K562 (cell line): ENCODE measurements at regions not wholly inside any gene's neighbourhood (a gene's known extent, or its start where the extent isn't known, plus 50 kb on each side); places are given as distances from the start of the nearest gene placed in this dataset.

ENCODE experiments used
- ATAC-seq: fragments of 200-7000 bp; cut with Tn5 transposase; 3 replicates; pipeline ENCODE4 v1.9.1; 2020; ENCODE audit warnings: moderate library complexity
- BruUV-seq: library from RNA; stranded (reverse); fragments of 400-500 nt; replicated peaks from 2 replicates; lab custom pipeline; 2021; lab: Mats Ljungman, UMichigan
- CTCF ChIA-PET: fragments of 300-600 bp; formaldehyde crosslinking; extraction: SDS; loops from one replicate; lab custom pipeline; 2021; ENCODE audit warnings: low intra/inter-chr PET ratio; lab: Yijun Ruan, JAX
- POLR2A ChIA-PET: fragments of 300-600, 350-650 bp; sonication (Branson Sonifier 250); formaldehyde crosslinking; extraction: SDS; loops from one replicate; lab custom pipeline; 2021; ENCODE audit warnings: antibody characterized with exemption, inconsistent platforms; lab: Yijun Ruan, JAX
- DNase-seq, 4 experiments: peaks; one replicate each; pipeline versions ENCODE4 v3.0.0 to v3.0.0-alpha.2; 2011 to 2018; ENCODE audit warnings: low spot score in 3 of 4, mixed read lengths in 3 of 4; ENCODE audit errors: extremely low read depth in 1 of 4
- FAIRE-seq: peaks from 2 replicates; lab custom pipeline; 2011; peaks lifted over from hg19 to GRCh38; lab: Jason Lieb, UNC
- H2AFZ ChIP-seq: 2 replicates; pipeline ENCODE4 v1.6.0; 2011; ENCODE audit warnings: low read depth, low read length, control low read depth, inconsistent platforms
- H3K27ac ChIP-seq: fragments of 200-600 bp; 3 replicates; pipeline ENCODE4 v1.8.0; 2011; ENCODE audit warnings: low read depth, mild to moderate bottlenecking, control low read depth, inconsistent platforms, low read length, moderate library complexity, mixed read lengths; ENCODE audit errors: extremely low read depth
- H3K27me3 ChIP-seq, 2 experiments: fragments of 300-600 bp in 1 of 2; 2 replicates in 1 of 2; 3 replicates in 1 of 2; pipeline versions ENCODE4 v1.6.0 to v1.8.0; 2011; ENCODE audit warnings: inconsistent platforms in 2 of 2, low read length in 2 of 2, mild to moderate bottlenecking in 1 of 2, mixed read lengths in 1 of 2, moderate library complexity in 1 of 2; ENCODE audit not compliant: control insufficient read depth in 2 of 2, insufficient read depth in 2 of 2
- H3K36me3 ChIP-seq: fragments of 300-600 bp; 3 replicates; pipeline ENCODE4 v1.8.0; 2011; ENCODE audit warnings: mild to moderate bottlenecking, low read length, inconsistent platforms; ENCODE audit not compliant: control insufficient read depth, insufficient read depth
- H3K4me1 ChIP-seq, 2 experiments: fragments of 200-600 bp in 1 of 2; replicated peaks in 1 of 2; 2 replicates in 1 of 2; 3 replicates in 1 of 2; pipeline versions ENCODE4 v1.5.1 to v1.8.0; 2011; ENCODE audit warnings: inconsistent platforms in 2 of 2, low read length in 2 of 2, mild to moderate bottlenecking in 1 of 2, mixed read lengths in 1 of 2, moderate library complexity in 1 of 2; ENCODE audit not compliant: control insufficient read depth in 2 of 2, insufficient read depth in 2 of 2
- H3K4me2 ChIP-seq: 2 replicates; pipeline ENCODE4 v1.6.1; 2011; ENCODE audit warnings: low read length, control low read depth, inconsistent platforms, mixed read lengths; ENCODE audit not compliant: insufficient read depth
- H3K4me3 ChIP-seq: fragments of 200-600 bp; sonication (generic), shearing (Covaris generic); 2 replicates; pipeline ENCODE4 v1.5.1; 2016; ENCODE audit warnings: control low read depth, inconsistent platforms
- H3K79me2 ChIP-seq: fragments of 200-600 bp; 3 replicates; pipeline ENCODE4 v1.8.0; 2011; ENCODE audit warnings: low read length, inconsistent platforms; ENCODE audit not compliant: control insufficient read depth, insufficient read depth
- H3K9ac ChIP-seq, 2 experiments: 2 replicates each; pipeline versions ENCODE4 v1.6.0 to v1.6.1; 2011; ENCODE audit warnings: low read depth in 2 of 2, low read length in 2 of 2, control low read depth in 1 of 2, inconsistent platforms in 1 of 2, mild to moderate bottlenecking in 1 of 2, mixed read lengths in 1 of 2; ENCODE audit not compliant: insufficient read depth in 1 of 2
- H3K9me1 ChIP-seq: one replicate; pipeline ENCODE4 v1.6.0; 2011; ENCODE audit warnings: inconsistent platforms, mild to moderate bottlenecking, low read length, moderate library complexity; ENCODE audit not compliant: control insufficient read depth, insufficient read depth
- H3K9me3 ChIP-seq: replicated peaks from 2 replicates; pipeline ENCODE4 v1.5.1; 2011; ENCODE audit warnings: low read depth, low read length, inconsistent platforms; ENCODE audit not compliant: control insufficient read depth, insufficient read depth
- H4K20me1 ChIP-seq: replicated peaks from 2 replicates; pipeline ENCODE4 v1.6.1; 2011; ENCODE audit warnings: low read length, inconsistent platforms, mixed read lengths; ENCODE audit not compliant: control insufficient read depth, insufficient read depth
- CREBBP ChIP-seq: IDR thresholded peaks from one replicate; pipeline ENCODE4 v1.6.1; 2012; ENCODE audit warnings: low read depth, mild to moderate bottlenecking, control low read depth, inconsistent platforms, low read length
- E2F1 ChIP-seq: sonication (generic); formaldehyde crosslinking; IDR thresholded peaks from 2 replicates; pipeline ENCODE4 v1.8.1; 2023; ENCODE audit warnings: mild to moderate bottlenecking, missing genetic modification reagents, moderate library complexity
- HDAC8 ChIP-seq: fragments of 450-650 bp; IDR thresholded peaks from 2 replicates; pipeline ENCODE4 v1.6.1; 2016; ENCODE audit warnings: mild to moderate bottlenecking, missing genetic modification characterization, moderate library complexity, missing compliant biosample characterization
- KAT7 ChIP-seq: sonication (generic); formaldehyde crosslinking; IDR thresholded peaks from 2 replicates; pipeline ENCODE4 v1.8.0; 2022; ENCODE audit warnings: missing genetic modification reagents, mild to moderate bottlenecking, borderline replicate concordance
- KDM5B ChIP-seq: fragments of 200-600 bp; sonication (generic); IDR thresholded peaks from 2 replicates; pipeline ENCODE4 v1.6.1; 2012; ENCODE audit warnings: low read depth, mild to moderate bottlenecking, moderate library complexity, low read length, control low read depth, inconsistent platforms; ENCODE audit not compliant: insufficient replicate concordance
- NBN ChIP-seq: fragments of 450-650 bp; IDR thresholded peaks from 2 replicates; pipeline ENCODE4 v1.6.1; 2016; ENCODE audit warnings: low read depth, mild to moderate bottlenecking
- NCOA2 ChIP-seq, 2 experiments: fragments of 450-650 bp; IDR thresholded peaks; 2 replicates each; pipeline ENCODE4 v1.6.1; 2018; ENCODE audit warnings: mild to moderate bottlenecking in 2 of 2, moderate library complexity in 1 of 2; ENCODE audit not compliant: partially characterized antibody in 2 of 2
- NR2F6 ChIP-seq: fragments of 450-650 bp; formaldehyde crosslinking; IDR thresholded peaks from 2 replicates; pipeline ENCODE4 v1.4.0; 2020; ENCODE audit warnings: mild to moderate bottlenecking
- POLR2H ChIP-seq: IDR thresholded peaks from 2 replicates; pipeline ENCODE4 v1.6.1; 2016; ENCODE audit warnings: missing genetic modification characterization, low read depth, mild to moderate bottlenecking, control low read depth, missing compliant biosample characterization, moderate library complexity
- PTTG1 ChIP-seq: fragments of 450-650 bp; IDR thresholded peaks from 2 replicates; pipeline ENCODE4 v1.6.1; 2016; ENCODE audit warnings: low read depth, mild to moderate bottlenecking, missing genetic modification characterization, missing compliant biosample characterization
- PYGO2 ChIP-seq: fragments of 450-650 bp; IDR thresholded peaks from 2 replicates; pipeline ENCODE4 v1.6.1; 2016; ENCODE audit warnings: mild to moderate bottlenecking, missing genetic modification characterization, moderate library complexity, missing compliant biosample characterization
- RB1 ChIP-seq: fragments of 450-650 bp; IDR thresholded peaks from 2 replicates; pipeline ENCODE4 v1.6.1; 2017; ENCODE audit warnings: low read depth, mild to moderate bottlenecking
- SAFB ChIP-seq: fragments of 200-400 bp; formaldehyde crosslinking; IDR thresholded peaks from 2 replicates; pipeline ENCODE4 v1.6.1; 2017; ENCODE audit warnings: low read depth, low read length, borderline replicate concordance
- XRCC4 ChIP-seq: IDR thresholded peaks from one replicate; pipeline ENCODE4 v1.6.1; 2011; ENCODE audit not compliant: insufficient read depth, insufficient read length; ENCODE audit errors: extremely low read depth
- ZNF445 ChIP-seq: fragments of 250-450 bp; sonication (Bioruptor Pico); IDR thresholded peaks from 2 replicates; pipeline ENCODE4 v1.4.0; 2020; ENCODE audit warnings: low read depth, mild to moderate bottlenecking, moderate library complexity
- ZNF76 ChIP-seq: fragments of 250-450 bp; sonication (Bioruptor Pico); IDR thresholded peaks from 2 replicates; pipeline ENCODE4 v1.4.0; 2020; ENCODE audit warnings: mild to moderate bottlenecking, moderate library complexity, borderline replicate concordance
- WGBS: fragments of 100-300 bp; shearing (Covaris generic); methylation state at CpG from one replicate; pipeline ENCODE4 v1.1.6; 2016; ENCODE audit warnings: low coverage, mixed read lengths; ENCODE audit not compliant: insufficient coverage; ENCODE audit errors: missing lambda C conversion rate; 5-methylcytosine and 5-hydroxymethylcytosine counted together
- in situ Hi-C: fragments of 300-500 bp; cut with MboI; formaldehyde crosslinking; loops from 4 replicates; pipeline ENCODE4 v1.15.0; 2018; ENCODE audit warnings: inconsistent platforms, mixed read lengths
- intact Hi-C: fragments of 100-400 bp; cut with micrococcal nuclease; formaldehyde crosslinking; loops from 2 replicates; pipeline ENCODE4 v1.14.2; 2022
- TF ChIP-seq, protein P1 (sequence below), 2 experiments: IDR thresholded peaks; 2 replicates each; pipeline ENCODE4 v1.6.1; 2011; ENCODE audit warnings: borderline replicate concordance in 1 of 2, control low read depth in 1 of 2, low read depth in 1 of 2, low read length in 1 of 2, mild to moderate bottlenecking in 1 of 2, mixed read lengths in 1 of 2, moderate library complexity in 1 of 2; ENCODE audit not compliant: insufficient read depth in 1 of 2, insufficient read length in 1 of 2, poor library complexity in 1 of 2, severe bottlenecking in 1 of 2; ENCODE audit errors: extremely low read depth in 1 of 2
- TF ChIP-seq, protein P2 (sequence below): fragments of 250-450 bp; sonication (Bioruptor Pico); IDR thresholded peaks from 2 replicates; pipeline ENCODE4 v1.8.0; 2022; ENCODE audit warnings: inconsistent platforms

- Histone ChIP-seq H3K36me3 (no peaks in the 10 kb centered on the region), H3K9me1 (no peaks in the 10 kb centered on the region), H3K4me1 (no peaks in the 10 kb centered on the region), H2AFZ (no peak overlapping the region), H3K4me2 (no peak overlapping the region), H3K79me2 (no peaks in the 10 kb centered on the region), H3K27me3 (peaks cover 0 to 4% of the 10 kb centered on the region in 2 experiments; a peak in 1 of 5 replicates), H4K20me1 (no peaks in the 10 kb centered on the region), H3K27ac (no peak overlapping the region), H3K4me3 (no peak overlapping the region), H3K9ac (no peak overlapping the region), H3K9me3 (no peaks in the 10 kb centered on the region)
- in situ Hi-C loops (no loop called here), intact Hi-C loops (no loop called here)
- ChIA-PET POLR2A (no interaction called here), CTCF (no interaction called here)
- BruUV-seq, result no TSS peak
- ATAC-seq (no peak), DNase-seq (no peak), FAIRE-seq (no peak)
- WGBS, result 0% methylated on average over 4 of the region's 4 CpGs
- TF ChIP-seq POLR2H (tag), result no peak
- TF ChIP-seq, protein P1, sequence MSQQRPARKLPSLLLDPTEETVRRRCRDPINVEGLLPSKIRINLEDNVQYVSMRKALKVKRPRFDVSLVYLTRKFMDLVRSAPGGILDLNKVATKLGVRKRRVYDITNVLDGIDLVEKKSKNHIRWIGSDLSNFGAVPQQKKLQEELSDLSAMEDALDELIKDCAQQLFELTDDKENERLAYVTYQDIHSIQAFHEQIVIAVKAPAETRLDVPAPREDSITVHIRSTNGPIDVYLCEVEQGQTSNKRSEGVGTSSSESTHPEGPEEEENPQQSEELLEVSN (IDR thresholded peaks at IDR 0.05; ENCODE audit: borderline replicate concordance in 1 of 2, extremely low read depth in 1 of 2, insufficient read depth in 1 of 2, insufficient read length in 1 of 2, low read depth in 1 of 2, low read length in 1 of 2, poor library complexity in 1 of 2, severe bottlenecking in 1 of 2), result no peak
- TF ChIP-seq PYGO2 (tag), result no peak
- no peak for TF ChIP-seq KDM5B
- TF ChIP-seq NR2F6, result no peak
- no peak for TF ChIP-seq SAFB
- no peak for TF ChIP-seq KAT7
- TF ChIP-seq CREBBP, result no peak
- TF ChIP-seq ZNF445, result no peak
- TF ChIP-seq HDAC8, result no peak
- TF ChIP-seq ZNF76 (CRISPR knock-in tag), result no peak
- TF ChIP-seq E2F1 (CRISPR knock-in tag), result no peak
- TF ChIP-seq PTTG1 (tag), result no peak
- no peak for TF ChIP-seq NBN
- TF ChIP-seq, protein P2, sequence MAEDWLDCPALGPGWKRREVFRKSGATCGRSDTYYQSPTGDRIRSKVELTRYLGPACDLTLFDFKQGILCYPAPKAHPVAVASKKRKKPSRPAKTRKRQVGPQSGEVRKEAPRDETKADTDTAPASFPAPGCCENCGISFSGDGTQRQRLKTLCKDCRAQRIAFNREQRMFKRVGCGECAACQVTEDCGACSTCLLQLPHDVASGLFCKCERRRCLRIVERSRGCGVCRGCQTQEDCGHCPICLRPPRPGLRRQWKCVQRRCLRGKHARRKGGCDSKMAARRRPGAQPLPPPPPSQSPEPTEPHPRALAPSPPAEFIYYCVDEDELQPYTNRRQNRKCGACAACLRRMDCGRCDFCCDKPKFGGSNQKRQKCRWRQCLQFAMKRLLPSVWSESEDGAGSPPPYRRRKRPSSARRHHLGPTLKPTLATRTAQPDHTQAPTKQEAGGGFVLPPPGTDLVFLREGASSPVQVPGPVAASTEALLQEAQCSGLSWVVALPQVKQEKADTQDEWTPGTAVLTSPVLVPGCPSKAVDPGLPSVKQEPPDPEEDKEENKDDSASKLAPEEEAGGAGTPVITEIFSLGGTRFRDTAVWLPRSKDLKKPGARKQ (CRISPR knock-in tag), result no peak
- TF ChIP-seq XRCC4, result no peak
- no peak for TF ChIP-seq RB1
- no peak for TF ChIP-seq NCOA2 (IDR thresholded peaks at IDR 0.05; ENCODE audit: partially characterized antibody in 2 of 2)
Measured at GRCh38 chr16:73150786-73151185, 102.9 kb upstream of the ZFHX3 start.
